Adipocyte (in vitro differentiated cells): ENCODE measurements at regions not wholly inside any gene's neighbourhood (a gene's known extent, or its start where the extent isn't known, plus 50 kb on each side); places are given as distances from the start of the nearest gene placed in this dataset.
"Not testable (repeated sequence)": the region's sequence is repeated elsewhere in the genome, so short reads cannot be mapped to it uniquely, and the experiment has no call there.

Experiments
- DNase-seq: peaks from one replicate; pipeline ENCODE4 v3.0.0-alpha.2; 2015; ENCODE audit warnings: low read depth
- H3K27me3 ChIP-seq: replicated peaks from 2 replicates; pipeline ENCODE4 v1.7.0; 2013; ENCODE audit warnings: mild to moderate bottlenecking, low read length, moderate library complexity; ENCODE audit not compliant: control insufficient read depth, insufficient read depth
- H3K36me3 ChIP-seq: 2 replicates; pipeline ENCODE4 v1.7.0; 2013; ENCODE audit warnings: low read length, mild to moderate bottlenecking, moderate library complexity; ENCODE audit not compliant: control insufficient read depth, insufficient read depth, severe bottlenecking
- H3K4me1 ChIP-seq: 2 replicates; pipeline ENCODE4 v1.7.0; 2013; ENCODE audit warnings: mild to moderate bottlenecking, low read length, moderate library complexity; ENCODE audit not compliant: control insufficient read depth, insufficient read depth
- H3K4me3 ChIP-seq: 2 replicates; pipeline ENCODE4 v1.7.0; 2013; ENCODE audit warnings: mild to moderate bottlenecking, low read length, moderate library complexity
- H3K9ac ChIP-seq: 2 replicates; pipeline ENCODE4 v1.7.0; 2013; ENCODE audit warnings: mild to moderate bottlenecking, low read length, moderate library complexity
- H3K9me3 ChIP-seq: 2 replicates; pipeline ENCODE4 v1.7.0; 2013; ENCODE audit warnings: mild to moderate bottlenecking, low read length, moderate library complexity; ENCODE audit not compliant: control insufficient read depth

DNA sequence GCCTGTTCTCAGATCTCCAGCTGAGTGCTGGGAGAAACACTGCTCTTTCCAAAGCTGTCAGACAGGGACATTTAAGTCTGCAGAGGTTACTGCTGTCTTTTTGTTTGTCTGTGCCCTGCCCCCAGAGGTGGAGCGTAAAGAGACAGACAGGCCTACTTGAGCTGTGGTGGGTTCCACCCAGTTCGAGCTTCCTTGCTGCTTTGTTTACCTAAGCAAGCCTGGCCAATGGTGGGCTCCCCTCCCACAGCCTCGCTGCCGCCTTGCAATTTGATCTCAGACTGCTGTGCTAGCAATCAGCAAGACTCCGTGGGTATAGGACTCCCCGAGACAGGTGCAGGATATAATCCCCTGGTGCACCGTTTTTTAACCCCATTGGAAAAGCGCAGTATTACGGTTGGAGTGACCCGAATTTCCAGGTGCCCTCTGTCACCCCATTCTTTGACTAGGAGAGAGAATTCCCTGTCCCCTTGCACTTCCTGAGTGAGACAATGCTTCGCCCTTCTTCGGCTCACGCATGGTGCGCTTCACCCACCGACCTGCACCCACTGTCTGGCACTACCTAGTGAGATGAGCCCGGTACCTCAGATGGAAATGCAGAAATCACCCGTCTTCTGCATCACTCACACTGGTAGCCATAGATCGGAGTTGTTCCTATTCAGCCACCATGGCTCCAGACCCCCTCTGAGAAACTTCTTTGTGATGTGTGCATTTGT lies 650.3 kb upstream of the ALG10B start:
- DNase-seq = no peak
- H3K9me3 ChIP-seq = no peaks in the 10 kb centered on the region
- H3K27me3 ChIP-seq = no peaks in the 10 kb centered on the region
- H3K9ac ChIP-seq = no peak overlapping the region
- H3K4me1 ChIP-seq = no peaks in the 10 kb centered on the region
- no peaks in the 10 kb centered on the region for H3K36me3 ChIP-seq
- H3K4me3 ChIP-seq = no peak overlapping the region

DNA sequence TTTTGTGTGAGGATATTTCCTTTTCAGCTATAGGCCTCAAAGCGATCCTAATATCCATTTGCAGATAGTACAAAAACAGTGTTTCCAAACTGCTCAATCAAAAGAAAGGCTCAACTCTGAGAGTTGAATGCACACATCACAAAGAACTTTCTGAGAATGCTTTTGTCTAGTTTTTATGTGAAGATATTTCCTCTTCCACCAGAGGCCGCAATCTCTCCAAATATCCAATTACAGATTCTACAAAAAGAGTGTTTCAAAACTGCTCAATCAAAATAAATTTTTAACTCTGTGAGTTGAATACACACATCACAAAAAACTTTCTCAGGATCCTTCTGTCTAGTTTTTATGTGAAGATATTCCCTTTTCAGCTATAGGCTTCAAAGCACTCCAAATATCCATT lies 648.0 kb upstream of the ALG10B start:
- not testable (repeated sequence) for H3K9me3 ChIP-seq, H3K4me1 ChIP-seq, H3K36me3 ChIP-seq

DNA sequence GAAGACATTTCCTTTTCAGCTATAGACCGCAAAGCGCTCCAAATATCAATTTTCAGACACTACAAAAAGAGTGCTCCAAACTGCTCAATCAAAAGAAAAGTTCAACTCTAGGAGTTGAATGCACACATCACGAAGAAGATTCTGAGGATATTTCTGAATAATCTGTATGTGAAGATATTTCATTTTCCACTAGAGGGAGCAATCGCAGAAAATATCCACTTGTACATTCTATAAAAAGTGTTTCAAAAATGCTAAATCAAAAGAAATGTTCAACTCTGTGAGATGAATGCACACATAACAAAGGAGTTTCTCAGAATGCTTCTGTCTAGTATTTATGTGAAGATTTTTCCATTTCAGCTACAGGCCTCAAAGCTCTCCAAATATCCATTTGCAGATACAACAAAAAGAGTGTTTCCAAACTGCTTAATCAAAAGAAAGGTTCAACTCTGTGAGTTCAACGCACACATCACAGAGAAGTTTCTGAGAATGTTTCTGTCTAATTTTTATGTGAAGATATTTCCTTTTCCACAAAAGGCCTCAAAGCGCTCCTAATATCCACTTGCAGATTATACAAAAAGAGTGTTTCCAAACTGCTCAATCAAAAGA lies 643.8 kb upstream of the ALG10B start:
- no peaks in the 10 kb centered on the region for H3K9me3 ChIP-seq
- no peak overlapping the region for H3K9ac ChIP-seq
- no peak overlapping the region for H3K4me3 ChIP-seq
- H3K4me1 ChIP-seq = no peaks in the 10 kb centered on the region
- H3K27me3 ChIP-seq = no peaks in the 10 kb centered on the region
- DNase-seq = peak; percentile 30
- no peaks in the 10 kb centered on the region for H3K36me3 ChIP-seq

More for the DNA sequence above, 648.0 kb upstream of the ALG10B start:
- H3K9ac ChIP-seq, H3K27me3 ChIP-seq, H3K4me3 ChIP-seq, DNase-seq: not testable (repeated sequence)

DNA sequence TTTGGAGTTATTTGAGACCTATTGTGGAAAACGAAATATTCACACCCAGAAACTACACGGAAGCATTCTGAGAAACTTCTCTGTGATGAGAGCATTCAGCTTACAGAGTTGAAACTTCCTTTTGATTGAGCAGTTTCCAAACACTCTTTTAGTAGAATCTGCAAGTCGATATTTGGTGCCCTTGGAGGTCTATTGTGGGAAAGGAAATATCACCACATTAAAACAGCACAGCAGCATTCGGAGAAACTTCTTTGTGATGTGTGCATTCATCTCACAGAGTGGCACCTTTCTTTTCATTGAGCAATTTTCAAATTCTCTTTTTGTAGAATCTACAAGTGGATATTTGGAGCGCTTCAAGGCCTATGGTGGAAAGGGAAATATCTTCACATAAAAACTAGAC lies 595.7 kb upstream of the ALG10B start:
- no peaks in the 10 kb centered on the region for H3K27me3 ChIP-seq
- H3K36me3 ChIP-seq = no peaks in the 10 kb centered on the region
- H3K4me3 ChIP-seq = no peak overlapping the region
- peaks cover 18% of the 10 kb centered on the region for H3K9me3 ChIP-seq
- no peak overlapping the region for H3K9ac ChIP-seq
- no peak for DNase-seq
- H3K4me1 ChIP-seq = no peaks in the 10 kb centered on the region

DNA sequence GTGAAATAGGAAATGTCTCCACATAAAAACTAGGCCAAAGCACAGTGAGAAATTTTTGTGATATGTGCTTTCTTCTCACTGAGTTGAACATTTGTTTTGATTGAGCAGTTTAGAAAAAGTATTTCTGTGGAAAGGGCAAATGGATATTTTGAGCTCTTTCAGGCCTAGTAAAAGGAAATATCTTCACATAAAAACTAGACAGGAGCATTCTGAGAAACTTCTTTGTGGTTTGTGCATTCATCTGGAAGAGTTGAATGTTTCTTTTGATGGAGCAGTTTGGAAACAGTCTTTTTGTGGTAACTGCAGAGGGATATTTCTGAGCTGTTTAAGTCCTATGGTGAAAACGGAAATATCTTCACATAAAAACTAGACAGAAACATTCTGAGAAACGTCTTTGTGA lies 582.7 kb upstream of the ALG10B start:
- no peaks in the 10 kb centered on the region for H3K4me1 ChIP-seq
- H3K36me3 ChIP-seq = no peaks in the 10 kb centered on the region
- peaks cover 22% of the 10 kb centered on the region for H3K9me3 ChIP-seq
- DNase-seq = no peak
- no peaks in the 10 kb centered on the region for H3K27me3 ChIP-seq
- no peak overlapping the region for H3K4me3 ChIP-seq
- H3K9ac ChIP-seq = no peak overlapping the region
